WERI-Rb-1 (cell line): ENCODE measurements at regions not wholly inside any gene's neighbourhood (a gene's known extent, or its start where the extent isn't known, plus 50 kb on each side); places are given as distances from the start of the nearest gene placed in this dataset.

ENCODE experiments used
- DNase-seq: peaks from one replicate; pipeline ENCODE4 v3.0.0-alpha.2; 2020
- H3K27ac ChIP-seq: fragments of 250-450 bp; sonication (Bioruptor Pico); 2 replicates; pipeline ENCODE4 v1.5.1; 2020; ENCODE audit warnings: mild to moderate bottlenecking, moderate library complexity
- H3K27me3 ChIP-seq: fragments of 250-450 bp; sonication (Bioruptor Pico); 2 replicates; pipeline ENCODE4 v1.5.1; 2021; ENCODE audit warnings: mild to moderate bottlenecking, low read depth, moderate library complexity; ENCODE audit not compliant: insufficient read depth, severe bottlenecking
- H3K36me3 ChIP-seq: fragments of 250-450 bp; sonication (Bioruptor Pico); 2 replicates; pipeline ENCODE4 v1.5.1; 2020; ENCODE audit warnings: mild to moderate bottlenecking, moderate library complexity
- H3K4me3 ChIP-seq: 2 replicates; pipeline ENCODE4 v1.5.1; 2011; ENCODE audit warnings: low read depth, mild to moderate bottlenecking, control low read depth, low read length
- H3K9me3 ChIP-seq: fragments of 250-450 bp; sonication (Bioruptor Pico); 2 replicates; pipeline ENCODE4 v1.5.1; 2021; ENCODE audit warnings: mild to moderate bottlenecking, moderate library complexity; ENCODE audit not compliant: severe bottlenecking
- TF ChIP-seq, protein P1 (sequence below): IDR thresholded peaks from 2 replicates; pipeline ENCODE4 v1.5.1; 2011; ENCODE audit warnings: low read depth, mild to moderate bottlenecking, control low read depth, inconsistent platforms, low read length

- Histone ChIP-seq H3K9me3 (no peaks in the 10 kb centered on the region), H3K27me3 (no peaks in the 10 kb centered on the region), H3K4me3 (no peak overlapping the region), H3K27ac (no peak overlapping the region), H3K36me3 (no peaks in the 10 kb centered on the region)
- no peak for DNase-seq
- TF ChIP-seq, protein P1, sequence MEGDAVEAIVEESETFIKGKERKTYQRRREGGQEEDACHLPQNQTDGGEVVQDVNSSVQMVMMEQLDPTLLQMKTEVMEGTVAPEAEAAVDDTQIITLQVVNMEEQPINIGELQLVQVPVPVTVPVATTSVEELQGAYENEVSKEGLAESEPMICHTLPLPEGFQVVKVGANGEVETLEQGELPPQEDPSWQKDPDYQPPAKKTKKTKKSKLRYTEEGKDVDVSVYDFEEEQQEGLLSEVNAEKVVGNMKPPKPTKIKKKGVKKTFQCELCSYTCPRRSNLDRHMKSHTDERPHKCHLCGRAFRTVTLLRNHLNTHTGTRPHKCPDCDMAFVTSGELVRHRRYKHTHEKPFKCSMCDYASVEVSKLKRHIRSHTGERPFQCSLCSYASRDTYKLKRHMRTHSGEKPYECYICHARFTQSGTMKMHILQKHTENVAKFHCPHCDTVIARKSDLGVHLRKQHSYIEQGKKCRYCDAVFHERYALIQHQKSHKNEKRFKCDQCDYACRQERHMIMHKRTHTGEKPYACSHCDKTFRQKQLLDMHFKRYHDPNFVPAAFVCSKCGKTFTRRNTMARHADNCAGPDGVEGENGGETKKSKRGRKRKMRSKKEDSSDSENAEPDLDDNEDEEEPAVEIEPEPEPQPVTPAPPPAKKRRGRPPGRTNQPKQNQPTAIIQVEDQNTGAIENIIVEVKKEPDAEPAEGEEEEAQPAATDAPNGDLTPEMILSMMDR: no peak
Measured at GRCh38 chr9:99438596-99438995, 216.5 kb downstream of the SEC61B start.

GRCh38 chr9:99441829-99442228, 219.7 kb downstream of the SEC61B start:
- H3K27ac ChIP-seq: no peak overlapping the region
- H3K4me3 ChIP-seq: no peak overlapping the region
- no peaks in the 10 kb centered on the region for H3K27me3 ChIP-seq
- no peak for DNase-seq
- TF ChIP-seq, protein P1: no peak
- no peaks in the 10 kb centered on the region for H3K9me3 ChIP-seq
- no peaks in the 10 kb centered on the region for H3K36me3 ChIP-seq

DNA sequence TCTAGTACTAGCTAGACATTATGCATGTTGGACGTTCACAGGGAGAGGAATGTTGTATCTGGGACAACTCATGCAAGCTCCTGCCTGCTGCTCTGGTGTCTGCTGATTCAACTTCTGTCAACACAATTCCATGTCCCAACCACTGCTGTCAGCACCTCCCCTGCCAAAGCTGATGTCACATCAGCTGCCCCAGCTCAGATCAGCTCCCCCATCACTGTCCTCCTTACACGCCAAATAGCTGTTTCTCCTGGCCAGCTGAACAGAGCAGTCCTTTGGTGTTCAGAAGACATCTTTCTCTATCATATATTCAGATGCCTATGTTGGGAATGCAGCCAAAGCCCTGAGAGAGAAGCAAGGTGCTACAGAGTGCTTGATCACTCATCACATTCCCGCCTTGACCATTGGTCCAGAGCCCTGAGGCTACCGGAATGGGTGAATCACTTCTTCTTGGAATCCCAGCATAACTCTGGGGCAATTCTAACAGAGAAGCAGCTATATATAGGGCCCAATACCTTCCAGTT, 223.3 kb downstream of the SEC61B start:
- Histone ChIP-seq H3K36me3 (no peaks in the 10 kb centered on the region), H3K4me3 (no peak overlapping the region), H3K9me3 (no peaks in the 10 kb centered on the region), H3K27ac (no peak overlapping the region), H3K27me3 (no peaks in the 10 kb centered on the region)
- DNase-seq: no peak
- TF ChIP-seq, protein P1: no peak

DNA sequence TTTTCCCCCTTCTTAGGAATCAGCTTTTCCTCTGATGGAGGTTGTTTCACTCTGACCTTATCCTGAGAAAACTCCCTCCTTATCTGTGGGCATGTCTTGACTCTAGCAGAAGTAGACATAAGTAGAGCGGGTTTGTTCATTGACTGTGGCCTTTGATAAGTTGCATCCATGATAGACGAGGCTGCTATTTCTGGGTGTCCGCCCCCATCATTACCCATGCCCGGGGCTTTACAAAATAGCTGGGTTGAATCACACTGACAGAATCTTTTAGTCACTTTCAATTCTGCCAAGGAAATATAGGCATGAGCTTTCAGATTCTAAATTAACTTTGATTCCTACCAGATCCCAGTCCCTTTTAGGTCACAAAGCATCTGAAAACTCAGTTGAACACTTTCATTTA, 223.8 kb downstream of the SEC61B start:
- TF ChIP-seq, protein P1: no peak
- Histone ChIP-seq H3K36me3 (no peaks in the 10 kb centered on the region), H3K9me3 (no peaks in the 10 kb centered on the region), H3K4me3 (no peak overlapping the region), H3K27ac (no peak overlapping the region), H3K27me3 (no peaks in the 10 kb centered on the region)
- DNase-seq: no peak

DNA sequence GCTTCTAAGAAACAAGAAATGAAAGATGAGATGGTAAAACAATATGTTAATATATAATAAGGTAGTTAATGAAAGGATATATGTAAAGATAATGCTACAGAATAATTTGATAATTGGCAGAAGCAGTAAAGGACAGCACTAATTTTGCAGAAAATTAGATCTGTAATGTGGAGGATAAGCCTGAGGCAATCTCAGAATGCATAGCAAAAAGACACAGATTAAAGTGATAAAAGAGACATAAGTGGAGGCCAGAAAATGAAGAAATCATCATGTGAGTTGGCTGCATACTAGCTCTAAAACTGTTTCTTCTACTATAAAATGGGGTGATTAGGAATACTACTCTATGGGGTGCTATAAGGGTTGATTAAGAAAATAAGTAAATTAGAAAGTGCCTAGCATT, 225.9 kb downstream of the SEC61B start:
- TF ChIP-seq, protein P1: no peak
- Histone ChIP-seq H3K4me3 (no peak overlapping the region), H3K27ac (no peak overlapping the region), H3K36me3 (no peaks in the 10 kb centered on the region), H3K9me3 (no peaks in the 10 kb centered on the region), H3K27me3 (no peaks in the 10 kb centered on the region)
- no peak for DNase-seq

DNA sequence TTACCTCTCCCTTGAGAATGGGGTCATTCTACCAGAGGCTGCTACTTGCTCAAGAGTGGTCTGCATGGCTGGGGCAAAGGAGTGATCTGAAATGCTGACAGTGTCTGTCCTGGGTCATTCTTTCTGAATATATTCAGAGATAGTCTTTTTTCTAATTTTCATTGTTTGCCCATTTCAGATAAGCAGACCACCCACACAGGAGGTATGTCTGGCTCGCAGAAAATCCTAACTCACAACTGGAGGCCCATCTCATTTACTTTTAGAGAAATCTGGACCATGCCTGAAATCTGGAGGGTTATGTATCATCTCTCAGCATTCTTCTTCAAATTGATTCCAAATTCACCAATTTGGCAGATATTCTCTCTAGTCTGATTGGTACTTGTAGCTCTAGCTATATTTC, 227.6 kb downstream of the SEC61B start:
- no peak overlapping the region for H3K27ac ChIP-seq
- H3K36me3 ChIP-seq: no peaks in the 10 kb centered on the region
- TF ChIP-seq, protein P1: no peak
- H3K4me3 ChIP-seq: no peak overlapping the region
- H3K9me3 ChIP-seq: no peaks in the 10 kb centered on the region
- no peak for DNase-seq
- no peaks in the 10 kb centered on the region for H3K27me3 ChIP-seq
